GM21390 (cell line): ENCODE measurements at regions not wholly inside any gene's neighbourhood (a gene's known extent, or its start where the extent isn't known, plus 50 kb on each side); places are given as distances from the start of the nearest gene placed in this dataset.
"Not testable (repeated sequence)": the region's sequence is repeated elsewhere in the genome, so short reads cannot be mapped to it uniquely, and the experiment has no call there.

Source experiments
- ATAC-seq: cut with Tn5 transposase; IDR thresholded peaks from one replicate; pipeline ENCODE4 v1.9.1; 2021; ENCODE audit not compliant: unreplicated experiment

DNA sequence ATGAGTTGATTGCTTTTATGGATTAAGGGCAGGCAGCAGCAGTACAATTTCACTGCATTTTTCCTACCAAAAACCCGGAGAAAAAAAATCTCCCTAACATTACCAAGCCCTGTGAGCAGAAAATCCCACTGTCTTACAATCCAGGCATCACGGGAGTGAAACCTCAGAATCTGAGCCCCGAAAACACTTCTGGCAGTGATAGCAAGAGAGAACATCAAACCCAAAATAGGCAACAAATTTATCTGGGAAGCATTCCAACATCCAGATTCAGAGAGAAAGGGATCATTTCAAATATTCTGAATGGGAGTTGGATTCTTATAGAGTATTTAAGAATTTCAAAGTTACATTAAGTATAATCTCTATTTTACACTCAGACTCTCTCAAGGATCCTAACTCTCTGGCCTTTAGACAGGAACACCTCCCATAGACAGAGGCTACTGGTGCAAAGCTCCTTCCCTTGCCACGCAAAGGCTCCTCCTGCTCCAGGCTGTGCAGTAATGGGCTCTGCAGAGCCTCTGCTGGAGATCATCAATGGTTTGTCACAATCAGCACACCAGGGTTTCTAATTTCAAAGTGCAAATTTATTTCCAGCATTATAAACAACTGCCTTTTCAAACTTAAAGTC lies 256.9 kb downstream of the PARM1 start:
- no peak for ATAC-seq

DNA sequence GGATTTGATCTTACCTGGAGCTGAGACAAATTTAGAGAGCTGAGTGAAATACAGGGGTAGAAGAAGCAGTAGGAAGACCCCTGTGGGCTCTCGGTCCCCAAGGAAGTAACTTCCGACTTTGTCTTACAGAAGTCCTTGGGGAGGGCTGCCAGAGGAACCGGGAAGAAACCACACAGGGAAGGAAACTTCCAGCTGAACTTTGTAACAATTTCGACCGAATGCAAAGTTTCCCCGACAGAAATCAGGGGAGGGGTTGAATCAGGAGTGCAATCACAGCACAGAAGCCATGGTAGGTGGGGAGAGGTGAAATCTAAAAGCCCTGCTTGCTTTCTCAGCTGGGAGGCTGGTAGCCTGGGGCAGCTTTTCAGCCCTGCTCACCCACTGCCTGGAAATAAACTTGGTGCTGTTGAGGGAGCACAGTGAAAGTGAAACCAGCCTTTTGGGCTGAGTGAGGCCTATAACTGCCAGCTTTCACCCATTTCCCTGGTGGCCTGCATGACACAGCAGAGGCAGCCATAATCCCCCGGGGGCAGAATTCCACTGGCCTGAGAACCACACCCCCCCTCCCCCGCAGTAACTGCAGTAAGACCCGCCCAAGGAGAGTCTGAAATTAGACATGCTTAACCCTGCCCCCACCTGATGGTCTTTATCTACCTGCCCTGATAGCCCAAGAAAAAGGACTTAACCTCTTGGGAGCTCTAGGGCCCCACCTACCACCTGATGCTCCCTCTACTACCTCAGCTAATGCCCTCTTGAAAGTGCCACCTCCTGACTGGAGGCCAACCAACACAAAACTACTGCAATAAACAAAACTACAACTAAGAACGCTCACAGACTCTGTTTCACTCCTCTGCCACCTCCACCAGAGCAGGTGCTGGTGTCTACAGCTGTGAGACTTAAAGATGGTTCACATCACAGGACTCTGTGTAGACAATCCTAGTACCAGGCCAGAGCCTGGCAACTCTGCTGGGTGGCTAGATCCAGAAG lies 248.2 kb downstream of the PARM1 start:
- ATAC-seq: peak; percentile 87

DNA sequence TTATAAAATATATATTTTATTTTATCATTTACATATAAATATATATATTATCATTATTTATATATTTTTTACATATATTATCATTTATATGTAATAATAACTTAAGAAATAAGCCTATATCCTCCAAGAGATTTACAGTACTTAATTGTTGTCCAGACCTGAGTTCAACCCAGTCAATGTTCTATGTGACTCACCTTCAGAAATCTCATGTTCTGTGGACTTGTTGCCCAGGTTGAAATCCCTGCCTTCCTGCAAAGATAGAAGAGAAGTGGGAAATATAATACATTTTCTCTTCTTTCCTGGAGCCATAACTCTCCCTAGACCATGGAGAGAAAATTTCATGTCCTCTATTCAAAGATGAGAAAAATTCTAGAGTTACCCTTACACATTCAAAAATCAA lies 247.3 kb downstream of the PARM1 start:
- ATAC-seq: no peak

DNA sequence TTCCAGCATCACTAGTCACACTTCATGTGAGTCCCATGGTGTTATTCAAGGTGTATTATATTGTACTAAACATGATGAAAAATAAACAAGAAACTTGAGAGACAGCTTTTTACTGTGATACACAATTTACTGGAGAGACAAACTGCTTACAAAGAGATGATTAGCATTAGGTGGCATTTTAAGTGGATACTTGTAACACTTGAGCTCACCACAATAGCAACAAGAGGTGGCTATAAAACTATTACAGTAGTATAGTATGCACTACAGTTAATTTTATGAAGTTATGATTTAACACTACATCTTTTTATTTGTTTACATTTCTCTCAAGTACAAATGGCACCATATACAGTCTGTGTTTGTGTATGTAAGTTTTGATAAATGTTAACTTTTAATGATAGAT lies 246.6 kb downstream of the PARM1 start:
- no peak for ATAC-seq

DNA sequence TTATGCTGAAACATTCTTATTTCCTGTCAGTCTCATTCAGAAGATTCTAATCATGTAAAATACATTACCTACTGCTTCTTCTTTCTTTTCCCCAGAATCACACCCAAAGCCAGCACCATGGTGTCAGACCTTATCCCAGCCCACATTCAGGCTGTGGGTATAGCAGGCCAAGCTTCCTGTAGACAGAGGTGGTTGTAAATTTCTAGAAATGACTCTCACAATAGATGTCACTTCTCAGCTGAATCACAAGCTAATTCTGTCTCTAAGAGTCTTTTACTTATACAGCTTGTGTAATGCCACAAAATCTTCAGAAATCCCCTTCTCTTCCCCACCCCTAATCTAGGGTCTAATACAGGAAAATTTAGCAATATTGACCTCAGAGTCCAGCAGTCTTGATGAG lies 239.6 kb downstream of the PARM1 start:
- peak; percentile 86 for ATAC-seq

DNA sequence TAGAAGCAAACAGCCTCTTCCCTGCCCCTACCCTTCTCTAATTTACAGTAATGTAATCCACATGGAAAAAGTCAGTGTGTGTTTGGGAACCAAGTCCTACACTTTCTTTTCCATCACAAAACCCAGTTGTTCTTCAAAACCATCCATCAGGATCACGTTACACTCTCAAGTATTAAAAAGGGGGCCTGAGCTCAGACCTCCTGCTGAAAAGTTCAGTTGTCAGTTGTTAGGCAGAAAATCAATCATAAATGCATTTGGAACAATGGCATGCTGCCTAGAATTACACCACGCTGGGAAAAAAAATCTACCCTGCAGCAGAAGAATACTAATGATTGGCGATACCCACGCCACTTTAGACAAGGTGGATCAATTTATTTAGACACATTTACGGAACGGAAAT lies 236.5 kb downstream of the PARM1 start:
- no peak for ATAC-seq

DNA sequence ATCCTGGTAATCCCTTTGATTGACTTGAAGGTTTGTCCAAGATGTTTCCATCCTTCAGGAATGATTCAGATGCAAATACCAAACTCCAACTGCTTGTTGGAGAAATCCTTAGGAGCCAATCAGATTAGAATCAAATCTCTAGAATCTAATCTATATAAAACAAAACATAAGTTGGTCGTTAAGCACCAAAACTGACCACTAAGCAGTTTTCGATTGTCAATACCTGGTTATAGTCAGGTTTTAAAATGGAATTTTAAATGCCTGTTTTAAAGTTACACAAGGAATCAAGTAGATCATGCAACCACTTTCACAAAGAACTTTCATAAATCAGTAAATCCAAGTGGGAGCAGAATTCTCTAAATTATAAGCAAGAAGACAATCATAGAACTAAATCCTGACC lies 236.1 kb downstream of the PARM1 start:
- ATAC-seq: no peak

DNA sequence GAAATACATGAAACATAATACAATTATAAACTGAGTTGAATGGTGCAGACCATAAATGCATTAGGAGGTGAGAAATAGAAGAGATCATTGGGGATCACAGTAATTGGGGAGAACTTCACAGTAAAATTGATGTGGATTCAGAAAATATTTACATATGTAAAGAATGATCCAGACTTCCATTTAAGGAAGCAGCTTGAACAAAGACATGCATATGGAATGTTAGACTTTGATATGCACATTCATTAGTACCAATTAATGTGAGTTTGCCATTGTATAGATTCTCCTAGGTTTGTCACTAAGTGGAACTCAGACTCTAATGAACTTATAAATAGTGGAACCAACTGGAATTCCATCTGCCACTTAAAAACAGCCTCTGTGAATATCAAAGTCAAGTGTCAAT lies 235.6 kb downstream of the PARM1 start:
- ATAC-seq: no peak

DNA sequence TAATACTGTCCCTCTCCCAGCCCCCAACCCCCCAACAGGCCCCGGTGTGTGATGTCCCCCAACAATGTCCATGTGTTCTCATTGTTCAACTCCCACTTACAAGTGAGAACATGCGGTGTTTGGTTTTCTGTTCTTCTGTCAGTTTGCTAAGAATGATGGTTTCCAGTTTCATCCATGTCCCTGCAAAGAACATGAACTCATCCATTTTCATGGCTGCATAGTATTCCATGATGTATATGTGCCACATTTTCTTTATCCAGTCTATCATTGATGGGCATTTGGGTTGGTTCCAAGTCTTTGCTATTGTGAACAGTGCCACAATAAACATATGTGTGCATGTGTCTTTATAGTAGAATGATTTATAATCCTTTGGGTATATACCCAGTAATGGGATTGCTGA lies 232.2 kb downstream of the PARM1 start:
- ATAC-seq: not testable (repeated sequence)

DNA sequence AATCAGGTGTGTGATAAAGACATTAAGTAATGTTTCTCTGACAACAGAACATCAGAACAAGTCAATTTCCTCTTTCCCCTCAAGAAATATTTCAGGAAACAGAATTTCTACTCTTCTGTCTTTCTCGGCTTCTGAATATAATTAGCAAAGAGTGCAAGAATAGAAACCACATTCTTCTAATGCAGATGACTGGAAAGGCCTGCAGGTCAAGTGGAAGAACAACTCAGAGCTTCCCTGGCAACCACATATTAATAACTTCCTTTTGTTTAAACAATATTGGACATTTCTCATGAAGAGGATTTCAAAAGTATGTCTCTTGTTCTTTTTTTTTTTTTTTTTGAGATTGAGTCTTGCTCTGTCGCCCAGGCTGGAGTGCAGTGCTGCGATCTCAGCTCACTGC lies 225.5 kb downstream of the PARM1 start:
- no peak for ATAC-seq

DNA sequence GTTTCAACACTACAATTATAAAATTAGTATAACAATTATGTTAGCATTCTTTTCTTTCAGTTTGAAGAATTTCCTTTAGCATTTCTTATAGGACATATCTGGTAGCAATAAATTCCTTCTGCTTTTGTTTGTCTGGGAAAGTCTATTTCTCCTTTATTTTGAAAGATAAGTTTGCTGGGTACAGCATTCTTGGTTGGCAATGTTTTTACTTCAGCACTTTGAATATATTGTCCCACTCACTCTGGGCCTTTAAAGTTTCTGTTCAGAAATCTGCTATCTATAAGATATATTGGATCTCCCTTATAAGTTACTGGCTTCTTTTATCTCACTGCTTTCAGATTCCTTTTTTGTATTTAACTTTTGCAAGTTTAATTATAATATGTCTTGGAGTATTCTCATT lies 222.1 kb downstream of the PARM1 start:
- no peak for ATAC-seq

DNA sequence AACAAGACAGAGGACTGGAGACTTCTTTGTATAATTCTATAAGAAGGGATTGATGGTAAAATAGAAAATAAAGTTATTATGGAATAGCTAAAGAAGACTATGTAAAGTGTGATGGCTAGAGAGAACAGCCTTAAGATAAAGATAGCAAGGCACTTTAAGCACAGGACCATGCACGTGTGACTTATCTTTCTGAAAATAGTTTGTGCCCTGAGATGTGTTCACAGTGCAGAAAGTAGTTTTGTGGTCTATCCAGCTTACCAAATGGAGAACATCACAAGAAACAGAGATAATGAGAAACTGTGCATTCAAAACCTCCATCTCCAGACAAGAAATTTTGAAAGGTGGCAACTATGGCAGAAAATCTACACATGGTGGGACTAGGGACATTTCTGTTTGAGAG lies 213.3 kb downstream of the PARM1 start:
- no peak for ATAC-seq

DNA sequence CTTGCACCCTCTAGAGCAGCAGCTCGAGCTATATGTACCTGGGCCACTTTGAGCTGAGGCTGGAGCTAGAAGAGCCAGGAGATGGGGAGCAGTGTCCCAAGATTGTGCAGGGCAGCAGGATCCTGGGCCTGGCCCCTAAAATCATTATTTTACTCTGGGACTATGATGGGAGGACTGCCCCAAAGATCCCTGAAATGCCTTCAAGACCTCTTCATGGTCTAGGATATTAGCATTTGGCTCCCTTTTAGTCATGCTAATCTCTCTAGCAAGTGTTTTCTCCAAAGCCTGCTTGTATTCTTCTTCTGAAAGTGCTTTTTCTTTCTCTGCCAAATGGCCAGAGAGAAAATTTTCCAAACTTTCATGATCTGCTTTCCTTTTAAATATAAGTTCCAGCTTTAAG lies 211.6 kb downstream of the PARM1 start:
- no peak for ATAC-seq

DNA sequence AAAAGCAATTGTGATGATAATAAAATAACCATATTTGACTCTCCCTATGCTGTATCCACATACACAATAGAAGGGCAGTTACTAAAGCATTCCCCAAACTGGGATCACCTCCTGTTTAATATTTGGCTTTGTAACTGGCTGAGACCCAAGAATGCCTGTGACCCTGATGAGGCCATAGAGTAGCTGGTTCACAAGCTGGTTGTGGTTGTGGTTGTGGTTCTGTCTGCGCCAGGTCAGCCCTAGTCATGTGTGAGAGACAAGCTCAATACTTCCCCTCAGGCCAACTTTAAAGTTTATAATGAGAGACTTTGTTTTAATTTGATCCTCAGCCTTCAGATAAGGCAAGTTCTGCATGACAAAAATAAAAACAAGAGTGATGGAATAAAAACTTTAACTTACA lies 209.9 kb downstream of the PARM1 start:
- ATAC-seq: no peak

DNA sequence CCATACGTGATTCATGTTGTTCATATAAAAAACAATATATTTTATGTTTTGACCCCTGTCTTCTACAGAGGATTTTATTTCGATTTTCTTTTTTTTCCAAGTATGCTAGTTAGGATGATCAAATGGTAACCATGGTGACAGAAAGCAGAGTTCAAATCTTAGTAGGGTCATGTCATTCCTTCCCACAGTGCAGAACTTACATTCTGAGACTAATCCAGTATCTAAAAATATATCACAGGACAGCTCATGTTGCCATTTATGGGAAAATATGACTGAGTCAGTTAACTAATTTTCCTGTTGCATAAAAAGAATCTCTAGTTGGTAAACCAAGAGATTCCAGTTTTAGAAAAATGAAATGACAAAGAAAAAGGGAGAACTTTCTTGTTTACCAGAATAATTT lies 209.5 kb downstream of the PARM1 start:
- no peak for ATAC-seq

DNA sequence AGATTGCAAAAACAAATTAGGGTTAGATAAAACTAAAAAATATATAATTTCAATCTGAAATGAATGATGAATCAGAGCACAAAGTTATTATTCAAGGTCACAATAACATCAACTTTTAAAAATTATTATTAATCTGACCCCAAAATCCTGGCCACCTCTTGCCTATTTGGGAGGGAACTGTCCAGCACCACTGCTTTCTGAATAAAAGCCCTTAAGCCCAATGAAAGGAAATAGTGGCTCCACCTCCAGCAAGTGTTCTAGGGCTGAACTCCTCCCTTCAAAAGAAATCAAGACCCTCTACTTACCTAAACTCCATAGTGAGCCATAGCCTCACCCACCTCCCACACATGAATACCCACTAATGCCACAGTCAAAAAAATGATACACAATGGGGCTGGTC lies 208.2 kb downstream of the PARM1 start:
- no peak for ATAC-seq

DNA sequence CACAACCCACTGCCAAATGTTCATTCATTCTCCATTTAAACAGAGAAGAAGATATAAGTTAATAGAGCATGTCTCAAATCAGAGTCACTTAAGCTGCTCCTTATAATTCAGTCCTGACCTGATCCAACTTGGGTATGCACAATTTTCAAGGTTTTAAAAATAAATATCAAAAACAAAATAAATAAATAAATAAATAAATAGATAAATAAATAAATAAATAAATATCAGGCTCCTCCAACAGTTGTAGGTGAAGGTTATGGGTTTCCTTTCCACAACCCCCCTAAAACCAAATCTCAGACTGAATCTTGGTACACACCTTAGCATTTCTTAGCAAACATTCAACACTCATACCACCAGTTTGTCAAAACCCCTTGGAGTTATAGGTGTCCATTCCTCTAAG lies 204.4 kb downstream of the PARM1 start:
- ATAC-seq: no peak

DNA sequence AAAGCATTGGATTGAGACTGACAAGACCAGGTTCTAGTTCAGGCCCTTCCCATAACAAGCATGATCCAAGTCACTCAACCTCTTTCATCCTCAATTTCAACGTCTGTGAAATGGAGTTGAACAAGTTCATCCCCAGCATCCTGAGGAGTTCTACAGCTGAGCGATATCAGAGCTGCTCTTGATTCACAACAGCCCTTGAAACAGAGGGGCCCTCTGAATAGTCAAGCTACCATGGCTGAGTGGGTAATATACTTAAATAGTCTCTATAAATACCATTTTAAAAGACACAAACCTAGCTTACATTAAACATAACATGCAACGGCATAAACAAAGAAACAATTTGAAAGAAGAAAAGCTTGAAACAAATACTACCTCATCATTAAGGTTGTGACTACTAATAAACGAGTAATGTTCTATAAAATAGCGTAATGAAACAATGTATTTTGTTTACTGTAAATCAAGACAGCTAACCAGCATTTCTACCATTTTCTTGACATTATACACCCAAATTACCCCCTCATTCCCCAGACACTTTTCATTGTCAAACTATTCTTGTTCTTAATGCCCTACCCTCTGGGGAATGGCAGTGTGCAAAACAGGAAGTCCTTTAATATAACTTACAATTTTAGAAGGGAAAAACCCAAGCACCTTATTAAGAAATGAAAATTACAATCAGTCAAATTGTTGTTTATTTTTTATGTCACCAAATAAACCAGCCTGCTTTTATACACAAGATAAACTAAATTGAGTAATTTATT lies 202.3 kb downstream of the PARM1 start:
- ATAC-seq: peak; percentile 78

DNA sequence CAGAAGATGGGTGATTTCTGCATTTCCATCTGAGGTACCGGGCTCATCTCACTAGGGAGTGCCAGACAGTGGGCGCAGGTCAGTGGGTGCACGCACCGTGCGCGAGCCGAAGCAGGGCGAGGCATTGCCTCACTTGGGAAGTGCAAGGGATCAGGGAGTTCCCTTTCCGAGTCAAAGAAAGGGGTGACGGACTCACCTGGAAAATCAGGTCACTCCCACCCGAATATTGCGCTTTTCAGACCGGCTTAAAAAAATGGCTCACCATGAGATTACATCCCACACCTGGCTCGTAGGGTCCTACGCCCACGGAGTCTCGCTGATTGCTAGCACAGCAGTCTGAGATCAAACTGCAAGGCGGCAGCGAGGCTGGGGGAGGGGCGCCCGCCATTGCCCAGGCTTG lies 194.0 kb downstream of the PARM1 start:
- not testable (repeated sequence) for ATAC-seq

DNA sequence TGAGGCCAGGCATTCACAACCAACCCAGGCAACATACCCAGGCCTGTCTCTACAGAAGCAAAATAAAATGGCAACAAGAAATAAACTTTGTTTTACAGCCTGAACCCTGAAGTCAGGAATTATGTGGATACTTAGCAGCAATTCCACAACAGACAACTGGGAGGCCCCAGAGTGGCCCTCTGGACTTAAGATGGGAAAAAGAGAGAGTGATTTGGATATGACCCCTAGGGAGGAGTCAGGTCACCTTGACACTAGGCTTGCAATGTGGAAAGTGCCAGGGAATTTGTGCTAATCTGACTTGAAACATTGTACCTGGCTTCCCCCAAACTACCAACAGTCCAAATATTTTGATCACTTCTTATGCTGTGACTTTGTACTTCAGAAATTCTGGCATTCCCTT lies 193.1 kb downstream of the PARM1 start:
- ATAC-seq: no peak

DNA sequence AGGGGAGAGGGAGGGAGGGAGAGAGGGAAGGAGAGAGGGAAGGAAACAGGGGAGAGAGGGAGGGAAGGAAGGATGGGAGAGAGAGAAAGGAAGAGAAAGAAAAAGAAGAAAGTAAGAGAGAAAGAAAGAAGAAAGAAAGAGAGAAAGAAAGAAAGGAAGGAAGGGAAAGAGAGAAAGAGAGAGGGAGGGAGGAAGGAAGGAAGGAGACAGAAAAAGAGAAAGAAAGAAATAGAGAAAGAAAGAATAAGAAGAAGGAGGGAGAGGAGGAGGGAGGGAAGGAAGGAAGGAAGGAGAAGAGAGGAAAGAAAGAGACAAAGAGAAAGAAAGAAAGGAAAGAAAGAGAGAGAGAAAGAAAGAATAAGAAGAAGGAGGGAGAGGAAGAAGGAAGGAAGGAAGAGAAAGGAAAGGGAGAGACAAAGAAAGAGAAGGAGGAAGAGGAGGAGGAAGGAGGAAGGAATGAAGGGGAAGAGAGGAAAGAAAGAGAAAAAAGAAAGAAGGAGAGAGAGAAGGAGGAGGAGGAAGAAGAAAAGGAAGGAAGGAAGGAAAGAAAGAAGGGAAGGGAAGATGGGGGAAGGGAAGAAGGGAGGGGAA lies 189.6 kb downstream of the PARM1 start:
- ATAC-seq: no peak
